GM12878 (cell line): ENCODE measurements at regions not wholly inside any gene's neighbourhood (a gene's known extent, or its start where the extent isn't known, plus 50 kb on each side); places are given as distances from the start of the nearest gene placed in this dataset.
A peak's percentile ranks its signal among the peaks of the same experiment; 100 is the strongest.

ENCODE experiments used
- ATAC-seq: fragments of 200-7000 bp; cut with Tn5 transposase; 3 replicates; pipeline ENCODE4 v1.9.1; 2020; ENCODE audit warnings: mild to moderate bottlenecking, moderate library complexity
- BruUV-seq: library from RNA; stranded (reverse); fragments of 400-500 nt; replicated peaks from 2 replicates; lab custom pipeline; 2021; lab: Mats Ljungman, UMichigan
- CTCF ChIA-PET: fragments of 300-600 bp; sonication (Branson Sonifier 250); formaldehyde crosslinking; extraction: SDS; loops from one replicate; lab custom pipeline; 2021; ENCODE audit warnings: inconsistent platforms; lab: Yijun Ruan, JAX
- POLR2A ChIA-PET: fragments of 350-600 bp; formaldehyde crosslinking; extraction: SDS; loops from one replicate; lab custom pipeline; 2021; ENCODE audit warnings: inconsistent platforms; lab: Charles Lee
- RAD21 ChIA-PET: fragments of 300-600 bp; sonication (Branson Sonifier 250); formaldehyde crosslinking; loops from one replicate; lab custom pipeline; 2023; ENCODE audit warnings: antibody characterized with exemption; ENCODE audit not compliant: unreplicated experiment; lab: Charles Lee
- SMC1A ChIA-PET: fragments of 300-600 bp; sonication (Branson Sonifier 250); formaldehyde crosslinking; loops from one replicate; lab custom pipeline; 2023; ENCODE audit not compliant: unreplicated experiment, uncharacterized antibody; lab: Charles Lee
- DNase-seq: peaks from one replicate; pipeline ENCODE4 v3.0.0-alpha.2; 2011; ENCODE audit warnings: low read depth, low spot score
- FAIRE-seq: peaks from 3 replicates; lab custom pipeline; 2011; peaks lifted over from hg19 to GRCh38; lab: Jason Lieb, UNC
- H2AFZ ChIP-seq: 2 replicates; pipeline ENCODE4 v1.6.0; 2011; ENCODE audit warnings: low read depth, low read length, control low read depth; ENCODE audit not compliant: control insufficient read depth
- H3K27ac ChIP-seq: 2 replicates; pipeline ENCODE4 v1.5.1; 2011; ENCODE audit warnings: control low read depth; ENCODE audit not compliant: control insufficient read depth, insufficient read depth
- H3K27me3 ChIP-seq, 2 experiments: replicated peaks in 1 of 2; 2 replicates each; pipeline versions ENCODE4 v1.6.0 to v1.6.1; 2011; ENCODE audit warnings: low read length in 1 of 2; ENCODE audit not compliant: control insufficient read depth in 2 of 2, insufficient read depth in 2 of 2
- H3K36me3 ChIP-seq, 2 experiments: 2 replicates each; pipeline ENCODE4 v1.5.1; 2011; ENCODE audit warnings: low read length in 1 of 2; ENCODE audit not compliant: control insufficient read depth in 2 of 2, insufficient read depth in 2 of 2
- H3K4me1 ChIP-seq: 2 replicates; pipeline ENCODE4 v1.6.1; 2011; ENCODE audit warnings: mild to moderate bottlenecking, low read length, moderate library complexity, mixed read lengths; ENCODE audit not compliant: control insufficient read depth, insufficient read depth
- H3K4me2 ChIP-seq: 2 replicates; pipeline ENCODE4 v1.6.0; 2011; ENCODE audit warnings: control low read depth; ENCODE audit not compliant: control insufficient read depth, insufficient read depth
- H3K4me3 ChIP-seq: fragments of 200-600 bp; sonication (generic); 2 replicates; pipeline ENCODE4 v1.5.1; 2016
- H3K79me2 ChIP-seq: 2 replicates; pipeline ENCODE4 v1.6.0; 2011; ENCODE audit warnings: low read length; ENCODE audit not compliant: control insufficient read depth, insufficient read depth
- H3K9ac ChIP-seq: 2 replicates; pipeline ENCODE4 v1.8.0; 2011; ENCODE audit warnings: low read length, control low read depth, mixed read lengths; ENCODE audit not compliant: control insufficient read depth, insufficient read depth
- H3K9me3 ChIP-seq: replicated peaks from 3 replicates; pipeline ENCODE4 v1.5.1; 2011; ENCODE audit warnings: mild to moderate bottlenecking, low read length; ENCODE audit not compliant: control insufficient read depth, insufficient read depth
- H4K20me1 ChIP-seq: 2 replicates; pipeline ENCODE4 v1.6.0; 2011; ENCODE audit not compliant: control insufficient read depth, insufficient read depth
- BHLHE40 ChIP-seq, 2 experiments: fragments of 450-650 bp in 1 of 2; IDR thresholded peaks; 2 replicates each; pipeline ENCODE4 v1.6.1; 2011 to 2017; ENCODE audit warnings: low read depth in 2 of 2, borderline replicate concordance in 1 of 2, improper control_type of control experiment in 1 of 2, low read length in 1 of 2, mild to moderate bottlenecking in 1 of 2
- CEBPB ChIP-seq, 2 experiments: fragments of 150-350 bp in 1 of 2; IDR thresholded peaks; 2 replicates each; pipeline ENCODE4 v1.6.1; 2012 to 2014; ENCODE audit warnings: low read depth in 2 of 2, low read length in 2 of 2, borderline replicate concordance in 1 of 2, inconsistent platforms in 1 of 2
- CREM ChIP-seq: IDR thresholded peaks from 2 replicates; pipeline ENCODE4 v1.6.1; 2014; ENCODE audit warnings: antibody characterized with exemption, low read depth
- EED ChIP-seq: sonication (generic); IDR thresholded peaks from 2 replicates; pipeline ENCODE4 v1.6.1; 2016; ENCODE audit warnings: antibody characterized with exemption, low read depth
- IKZF1 ChIP-seq: fragments of 450-650 bp; conservative IDR thresholded peaks from 2 replicates; pipeline ENCODE4 v1.6.1; 2017; ENCODE audit warnings: antibody characterized with exemption, mild to moderate bottlenecking
- RUNX3 ChIP-seq: IDR thresholded peaks from 2 replicates; pipeline ENCODE4 v1.6.1; 2012; ENCODE audit warnings: low read length, inconsistent platforms
- SRF ChIP-seq, 2 experiments: IDR thresholded peaks; 2 replicates each; pipeline ENCODE4 v1.6.1; 2011; ENCODE audit warnings: low read depth in 2 of 2, low read length in 2 of 2, mild to moderate bottlenecking in 1 of 2, moderate library complexity in 1 of 2
- WRNIP1 ChIP-seq: IDR thresholded peaks from 2 replicates; pipeline ENCODE4 v1.6.1; 2011; ENCODE audit warnings: low read depth, low read length, improper control_type of control experiment, borderline replicate concordance
- YY1 ChIP-seq: IDR thresholded peaks from 2 replicates; pipeline ENCODE4 v1.6.1; 2011; ENCODE audit warnings: low read depth, mild to moderate bottlenecking, low read length
- WGBS: methylation state at CpG from one replicate; pipeline ENCODE4 v1.1.6; 2016; ENCODE audit warnings: low lambda C conversion rate; ENCODE audit not compliant: insufficient replicate concordance, insufficient coverage; ENCODE audit errors: missing lambda C conversion rate; 5-methylcytosine and 5-hydroxymethylcytosine counted together
- in situ Hi-C: fragments of 300-500 bp; cut with MboI; formaldehyde crosslinking; loops from 9 replicates; pipeline ENCODE4 v1.14.3; 2018; ENCODE audit warnings: mixed read lengths
- intact Hi-C: fragments of 100-400 bp; cut with micrococcal nuclease; formaldehyde crosslinking; loops from one replicate; pipeline ENCODE4 v1.14.2; 2022; ENCODE audit not compliant: unreplicated experiment
- TF ChIP-seq, protein P1 (sequence below): fragments of 450-650 bp; IDR thresholded peaks from 2 replicates; pipeline ENCODE4 v1.6.1; 2017; ENCODE audit warnings: mild to moderate bottlenecking
- TF ChIP-seq, protein P2 (sequence below): IDR thresholded peaks from 2 replicates; pipeline ENCODE4 v1.6.1; 2012; ENCODE audit warnings: low read depth, low read length, improper control_type of control experiment

DNA sequence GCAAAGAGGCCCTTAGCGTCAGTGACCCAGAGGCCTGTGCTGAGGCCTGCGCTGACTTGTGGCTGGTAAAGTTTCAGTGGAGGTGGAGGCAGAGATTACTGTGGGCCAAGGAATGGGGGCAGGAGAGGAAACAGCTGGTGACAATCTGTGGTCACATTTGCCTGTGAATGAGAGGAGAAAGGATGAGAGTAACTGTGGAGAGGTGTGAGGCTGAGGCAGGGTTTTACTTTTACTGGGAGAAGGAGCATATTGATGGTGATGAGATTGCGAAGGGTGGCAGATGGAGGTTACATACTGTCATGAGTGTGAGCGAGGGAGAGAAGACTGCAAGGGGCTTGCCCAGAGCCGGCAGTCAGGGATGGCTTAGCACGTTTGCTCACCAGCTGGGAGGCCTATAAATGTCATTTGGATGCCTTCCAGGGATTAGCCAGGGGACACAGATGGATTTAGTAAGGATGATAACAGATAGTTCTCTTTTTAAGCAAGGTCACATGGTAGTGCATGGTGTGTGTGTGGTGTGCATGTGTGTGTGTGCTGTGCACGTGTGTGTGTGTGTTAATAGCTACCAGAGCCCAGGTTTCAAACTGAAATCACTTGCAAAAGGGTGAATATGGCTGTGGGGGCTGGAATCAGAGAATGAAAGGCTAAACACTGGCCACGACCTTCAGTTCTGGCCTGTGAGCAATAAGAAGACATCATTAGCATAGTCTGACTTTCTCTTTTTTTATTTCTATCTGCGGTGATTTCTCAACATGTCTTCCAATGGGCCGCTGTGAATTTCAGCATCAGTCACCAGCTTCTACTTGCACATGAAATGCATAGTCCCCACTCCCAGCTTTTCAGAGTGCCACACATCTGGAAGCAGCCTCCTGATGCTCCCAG, 291.5 kb upstream of the ZNF32 start:
- RAD21 ChIA-PET, result interaction anchor here (1.1 kb wide), 1 partner anchor 10 kb away, joined by 3 read pairs; no protein-coding TSS in a partner anchor
- no TSS peak for BruUV-seq
- Histone ChIP-seq H3K4me2 (peak overlapping the region; percentile 4; the same call in 1 of the 2 replicates), H4K20me1 (no peaks in the 10 kb centered on the region), H3K4me3 (no peak overlapping the region), H3K9ac (no peak overlapping the region), H3K27ac (no peak overlapping the region), H2AFZ (no peak overlapping the region), H3K79me2 (no peaks in the 10 kb centered on the region), H3K36me3 (no peaks in the 10 kb centered on the region), H3K4me1 (peaks cover 18% of the 10 kb centered on the region), H3K27me3 (no peaks in the 10 kb centered on the region), H3K9me3 (no peaks in the 10 kb centered on the region)
- no peak for DNase-seq
- POLR2A ChIA-PET, result no interaction called here
- no peak for ATAC-seq
- intact Hi-C loops (no loop called here), in situ Hi-C loops (no loop called here)
- 37% methylated on average over 10 of the region's 10 CpGs for WGBS
- CTCF ChIA-PET, result interaction anchor here (1.0 to 1.4 kb wide), 3 partner anchors 13 to 71 kb away, joined by 3 read pairs; no protein-coding TSS in a partner anchor
- FAIRE-seq, result peak; percentile 59
- SMC1A ChIA-PET, result interaction anchor here (0.6 to 1.4 kb wide), 5 partner anchors 12 to 67 kb away, joined by 3 to 4 read pairs (median 3); no protein-coding TSS in a partner anchor
- TF ChIP-seq CREM, result no peak
- TF ChIP-seq SRF (IDR thresholded peaks at IDR 0.05; ENCODE audit: low read depth in 2 of 2, low read length in 2 of 2), result no peak
- peak; percentile 65; the same call in 1 of the 2 replicates for TF ChIP-seq RUNX3
- no peak for TF ChIP-seq WRNIP1
- no peak for TF ChIP-seq CEBPB (IDR thresholded peaks at IDR 0.05; ENCODE audit: borderline replicate concordance in 1 of 2, low read depth in 2 of 2, low read length in 2 of 2)
- peak; percentile 11 to 76; a peak in 2 of 4 replicates for TF ChIP-seq BHLHE40 (IDR thresholded peaks at IDR 0.05; ENCODE audit: borderline replicate concordance in 1 of 2, low read depth in 2 of 2, low read length in 1 of 2)
- TF ChIP-seq IKZF1, result peak; percentile 32; the same call in 1 of the 2 replicates
- TF ChIP-seq, protein P1, sequence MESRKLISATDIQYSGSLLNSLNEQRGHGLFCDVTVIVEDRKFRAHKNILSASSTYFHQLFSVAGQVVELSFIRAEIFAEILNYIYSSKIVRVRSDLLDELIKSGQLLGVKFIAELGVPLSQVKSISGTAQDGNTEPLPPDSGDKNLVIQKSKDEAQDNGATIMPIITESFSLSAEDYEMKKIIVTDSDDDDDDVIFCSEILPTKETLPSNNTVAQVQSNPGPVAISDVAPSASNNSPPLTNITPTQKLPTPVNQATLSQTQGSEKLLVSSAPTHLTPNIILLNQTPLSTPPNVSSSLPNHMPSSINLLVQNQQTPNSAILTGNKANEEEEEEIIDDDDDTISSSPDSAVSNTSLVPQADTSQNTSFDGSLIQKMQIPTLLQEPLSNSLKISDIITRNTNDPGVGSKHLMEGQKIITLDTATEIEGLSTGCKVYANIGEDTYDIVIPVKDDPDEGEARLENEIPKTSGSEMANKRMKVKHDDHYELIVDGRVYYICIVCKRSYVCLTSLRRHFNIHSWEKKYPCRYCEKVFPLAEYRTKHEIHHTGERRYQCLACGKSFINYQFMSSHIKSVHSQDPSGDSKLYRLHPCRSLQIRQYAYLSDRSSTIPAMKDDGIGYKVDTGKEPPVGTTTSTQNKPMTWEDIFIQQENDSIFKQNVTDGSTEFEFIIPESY, result no peak
- no peak for TF ChIP-seq YY1
- TF ChIP-seq, protein P2, sequence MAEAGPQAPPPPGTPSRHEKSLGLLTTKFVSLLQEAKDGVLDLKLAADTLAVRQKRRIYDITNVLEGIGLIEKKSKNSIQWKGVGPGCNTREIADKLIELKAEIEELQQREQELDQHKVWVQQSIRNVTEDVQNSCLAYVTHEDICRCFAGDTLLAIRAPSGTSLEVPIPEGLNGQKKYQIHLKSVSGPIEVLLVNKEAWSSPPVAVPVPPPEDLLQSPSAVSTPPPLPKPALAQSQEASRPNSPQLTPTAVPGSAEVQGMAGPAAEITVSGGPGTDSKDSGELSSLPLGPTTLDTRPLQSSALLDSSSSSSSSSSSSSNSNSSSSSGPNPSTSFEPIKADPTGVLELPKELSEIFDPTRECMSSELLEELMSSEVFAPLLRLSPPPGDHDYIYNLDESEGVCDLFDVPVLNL, result no peak
- peak; percentile 68 for TF ChIP-seq EED
